SU-DHL-6 (cell line): ENCODE measurements at regions not wholly inside any gene's neighbourhood (a gene's known extent, or its start where the extent isn't known, plus 50 kb on each side); places are given as distances from the start of the nearest gene placed in this dataset.

Experiments
- EZH2phosphoT487 ChIP-seq: fragments of 200-600 bp; sonication (generic), shearing (Covaris generic); conservative IDR thresholded peaks from 2 replicates; pipeline ENCODE4 v1.6.1; 2018; ENCODE audit warnings: mild to moderate bottlenecking, antibody characterized with exemption, low read length, moderate library complexity, mixed read lengths
- TF ChIP-seq, protein P1 (sequence below): fragments of 200-600 bp; sonication (generic); IDR thresholded peaks from one replicate; pipeline ENCODE4 v1.5.1; 2017; ENCODE audit warnings: antibody characterized with exemption, mild to moderate bottlenecking, low read length, moderate library complexity; ENCODE audit not compliant: insufficient read depth, poor library complexity, severe bottlenecking

DNA sequence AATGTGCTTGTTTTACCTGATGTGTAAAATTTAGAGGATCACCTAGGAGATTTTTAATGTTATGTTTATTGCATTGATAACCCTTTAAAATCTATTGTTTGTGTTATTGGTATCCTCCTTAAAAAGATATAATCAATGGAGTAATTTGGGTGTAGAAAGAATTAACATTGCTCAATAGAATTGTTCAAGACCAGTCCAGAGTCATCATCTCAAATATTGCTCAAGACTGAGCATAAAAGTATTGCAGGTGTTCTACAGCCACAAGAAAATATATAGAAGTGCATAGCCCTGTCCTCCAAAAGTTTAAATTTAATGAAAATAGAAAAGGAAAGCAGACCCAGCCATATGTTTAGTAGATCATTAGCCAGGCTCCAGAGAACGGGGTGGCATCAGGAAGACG, 102.5 kb upstream of the ARID2 start:
- TF ChIP-seq, protein P1, sequence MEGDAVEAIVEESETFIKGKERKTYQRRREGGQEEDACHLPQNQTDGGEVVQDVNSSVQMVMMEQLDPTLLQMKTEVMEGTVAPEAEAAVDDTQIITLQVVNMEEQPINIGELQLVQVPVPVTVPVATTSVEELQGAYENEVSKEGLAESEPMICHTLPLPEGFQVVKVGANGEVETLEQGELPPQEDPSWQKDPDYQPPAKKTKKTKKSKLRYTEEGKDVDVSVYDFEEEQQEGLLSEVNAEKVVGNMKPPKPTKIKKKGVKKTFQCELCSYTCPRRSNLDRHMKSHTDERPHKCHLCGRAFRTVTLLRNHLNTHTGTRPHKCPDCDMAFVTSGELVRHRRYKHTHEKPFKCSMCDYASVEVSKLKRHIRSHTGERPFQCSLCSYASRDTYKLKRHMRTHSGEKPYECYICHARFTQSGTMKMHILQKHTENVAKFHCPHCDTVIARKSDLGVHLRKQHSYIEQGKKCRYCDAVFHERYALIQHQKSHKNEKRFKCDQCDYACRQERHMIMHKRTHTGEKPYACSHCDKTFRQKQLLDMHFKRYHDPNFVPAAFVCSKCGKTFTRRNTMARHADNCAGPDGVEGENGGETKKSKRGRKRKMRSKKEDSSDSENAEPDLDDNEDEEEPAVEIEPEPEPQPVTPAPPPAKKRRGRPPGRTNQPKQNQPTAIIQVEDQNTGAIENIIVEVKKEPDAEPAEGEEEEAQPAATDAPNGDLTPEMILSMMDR = no peak
- no peak for TF ChIP-seq EZH2phosphoT487
